Activated T-helper 1 cell treated with anti-CD3 and anti-CD28 coated beads, Interleukin-2, amount 50 U/mL, for 16 hours (primary cell): ENCODE measurements at regions not wholly inside any gene's neighbourhood (a gene's known extent, or its start where the extent isn't known, plus 50 kb on each side); places are given as distances from the start of the nearest gene placed in this dataset.

Source experiments
- DNase-seq, 2 donors: peaks; one replicate each; pipeline ENCODE4 v3.0.0-alpha.2; 2020; ENCODE audit warnings: low read depth in 1 of 2, low spot score in 1 of 2

DNA sequence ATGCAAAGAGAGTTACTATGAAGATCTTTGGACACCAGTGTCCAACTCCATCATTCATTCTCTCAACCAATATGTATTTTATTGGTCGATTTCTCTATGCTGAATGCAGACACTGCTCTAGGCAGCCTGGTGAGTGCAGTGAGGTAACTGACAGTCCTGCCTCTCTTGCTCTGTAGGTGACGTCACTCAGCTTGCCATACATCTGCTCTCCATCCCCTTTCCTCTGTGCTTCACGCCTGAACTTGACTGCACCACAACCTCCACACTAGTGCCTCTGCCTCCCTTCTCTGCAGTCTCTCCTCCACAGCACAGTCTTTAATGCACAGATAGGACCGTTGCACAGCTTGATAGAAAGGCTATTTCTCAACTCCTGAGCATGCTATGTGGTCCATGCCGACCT lies 344.9 kb upstream of the NOCT start:
- DNase-seq, result no peak

DNA sequence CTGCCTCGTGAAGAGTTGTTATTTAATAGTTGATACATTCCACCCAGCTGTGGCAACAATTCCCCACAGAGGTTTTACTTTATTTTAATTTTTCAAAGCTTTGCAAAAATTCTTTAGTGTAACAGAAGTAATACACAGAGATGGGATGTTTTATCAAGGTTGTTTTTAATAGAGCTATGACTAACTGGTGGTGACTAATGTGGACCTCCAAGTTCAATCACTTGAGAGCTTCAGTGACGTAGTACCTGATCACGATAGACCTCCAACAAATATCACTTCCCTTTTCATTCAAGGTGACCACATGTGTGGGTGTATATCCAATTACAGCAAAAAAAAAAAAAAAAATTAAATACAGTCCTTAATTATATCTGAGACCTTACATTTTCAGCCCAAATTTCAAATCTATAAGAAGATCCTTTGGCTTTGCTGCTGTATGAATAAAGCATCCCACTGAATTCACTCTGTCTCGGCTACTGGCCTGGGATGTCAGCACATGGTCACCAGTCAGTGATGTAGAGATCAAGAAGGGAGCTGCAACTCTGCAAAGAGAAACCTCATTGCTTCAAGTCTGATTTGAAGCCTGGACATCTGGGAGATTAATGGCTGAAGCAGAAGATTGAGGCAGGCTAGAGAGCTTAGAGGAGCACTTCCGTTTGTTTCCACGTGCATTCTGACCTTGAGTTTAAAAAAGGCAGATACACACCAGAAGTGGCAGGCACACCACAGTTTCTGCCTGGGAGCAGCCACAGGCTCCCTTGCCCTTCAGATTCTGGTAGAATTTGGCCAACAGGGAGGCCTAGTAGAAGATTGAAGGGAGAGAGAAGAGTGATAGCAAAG lies 345.9 kb upstream of the NOCT start:
- no peak for DNase-seq

DNA sequence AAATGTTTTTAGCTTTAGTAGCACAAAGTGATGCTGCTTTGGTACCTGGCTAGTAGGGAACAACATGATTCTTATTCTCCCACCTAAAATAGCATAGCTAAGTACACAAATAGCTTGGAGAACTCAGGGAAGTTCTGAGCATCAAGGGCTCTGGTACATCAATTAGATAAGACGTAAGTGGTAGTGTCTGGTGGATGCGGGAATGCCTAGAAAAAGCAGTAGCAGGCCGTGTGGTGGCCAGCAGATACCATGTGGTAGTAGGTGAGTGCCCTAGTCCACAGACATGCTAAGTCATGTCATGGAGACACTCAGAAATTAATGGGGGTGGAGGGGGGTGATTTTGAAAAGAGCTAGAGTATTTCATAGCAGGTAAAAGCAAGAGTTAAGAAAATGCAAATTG lies 347.3 kb upstream of the NOCT start:
- DNase-seq, result no peak

DNA sequence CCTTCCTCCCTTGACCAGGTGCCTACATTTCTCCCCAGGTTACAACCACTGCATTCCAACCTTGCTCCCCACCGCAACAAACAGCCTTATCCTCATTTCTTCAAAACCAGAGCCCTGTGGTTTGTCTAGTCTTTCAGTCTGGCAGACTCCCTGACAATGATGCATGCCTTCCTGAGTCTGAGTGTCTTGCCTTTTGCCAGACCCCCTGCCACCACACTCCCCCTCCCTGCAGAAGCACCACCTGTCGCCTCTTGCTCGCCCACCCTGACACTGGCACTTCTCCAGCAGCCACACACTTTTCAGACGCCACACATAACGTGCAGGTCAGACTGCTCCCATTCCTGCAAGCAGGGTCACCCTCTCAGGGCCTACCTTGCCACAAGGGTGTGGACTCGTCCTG lies 349.2 kb upstream of the NOCT start:
- DNase-seq, result no peak

DNA sequence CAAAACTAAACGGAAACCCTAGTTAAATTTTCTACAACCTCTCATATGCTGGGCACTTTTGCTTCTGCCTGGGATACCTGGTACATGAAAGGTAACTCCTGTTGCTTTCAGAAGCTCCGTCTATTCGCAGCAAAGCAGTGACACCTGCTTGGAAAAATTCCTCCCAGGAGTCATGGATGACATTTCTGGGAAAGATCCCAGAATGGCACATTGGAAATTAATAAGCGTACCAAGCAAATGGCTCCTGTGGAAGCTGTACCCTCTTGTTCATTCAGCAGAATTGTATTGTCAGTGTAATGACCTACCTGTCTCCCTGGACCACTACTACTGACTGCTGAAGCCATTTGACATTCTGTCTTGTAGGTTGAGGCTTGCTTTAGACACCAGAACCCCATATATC lies 349.7 kb upstream of the NOCT start:
- no peak for DNase-seq

DNA sequence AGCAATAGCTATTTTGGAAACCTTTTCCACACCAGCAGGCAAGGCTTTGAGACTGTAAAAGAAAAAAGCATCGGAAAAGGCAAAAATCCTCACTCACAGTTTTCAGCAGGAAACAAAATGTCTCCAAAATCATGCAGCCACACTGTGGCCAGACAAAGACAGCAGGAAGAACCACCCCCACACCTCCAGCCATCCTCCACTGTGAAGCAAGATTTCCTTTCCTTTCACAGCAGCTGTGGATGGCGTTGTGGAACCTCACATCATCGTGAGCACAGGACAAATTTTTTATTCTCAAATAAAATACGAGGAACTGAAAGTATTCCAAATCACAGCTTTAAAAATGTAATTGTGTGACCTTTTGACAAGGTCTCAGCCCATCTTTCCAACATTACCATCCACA lies 351.7 kb upstream of the NOCT start:
- no peak for DNase-seq

DNA sequence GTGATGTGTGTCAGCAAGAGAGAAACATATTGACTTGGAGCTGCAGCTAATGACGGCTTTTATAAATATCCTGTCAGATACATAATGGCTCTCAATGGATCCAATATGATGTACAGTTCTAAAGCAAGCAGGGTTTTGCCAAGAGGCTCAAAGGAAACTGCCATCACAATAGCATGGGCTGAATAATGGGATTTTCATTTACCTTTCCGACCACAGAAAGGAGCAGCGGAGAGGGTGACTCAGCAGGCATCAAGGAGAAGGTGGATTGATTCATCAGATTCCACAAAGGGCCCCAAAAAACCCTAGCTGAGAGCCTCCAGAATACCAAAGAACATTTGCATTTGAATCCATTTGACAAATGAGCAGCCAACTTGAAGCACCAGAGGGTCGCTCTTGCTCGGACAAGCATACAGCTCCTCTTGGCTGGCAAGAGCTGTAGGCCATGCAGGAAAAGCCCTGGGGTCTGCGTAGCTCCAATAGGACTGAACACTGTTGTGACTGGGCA lies 355.7 kb upstream of the NOCT start:
- no peak for DNase-seq

DNA sequence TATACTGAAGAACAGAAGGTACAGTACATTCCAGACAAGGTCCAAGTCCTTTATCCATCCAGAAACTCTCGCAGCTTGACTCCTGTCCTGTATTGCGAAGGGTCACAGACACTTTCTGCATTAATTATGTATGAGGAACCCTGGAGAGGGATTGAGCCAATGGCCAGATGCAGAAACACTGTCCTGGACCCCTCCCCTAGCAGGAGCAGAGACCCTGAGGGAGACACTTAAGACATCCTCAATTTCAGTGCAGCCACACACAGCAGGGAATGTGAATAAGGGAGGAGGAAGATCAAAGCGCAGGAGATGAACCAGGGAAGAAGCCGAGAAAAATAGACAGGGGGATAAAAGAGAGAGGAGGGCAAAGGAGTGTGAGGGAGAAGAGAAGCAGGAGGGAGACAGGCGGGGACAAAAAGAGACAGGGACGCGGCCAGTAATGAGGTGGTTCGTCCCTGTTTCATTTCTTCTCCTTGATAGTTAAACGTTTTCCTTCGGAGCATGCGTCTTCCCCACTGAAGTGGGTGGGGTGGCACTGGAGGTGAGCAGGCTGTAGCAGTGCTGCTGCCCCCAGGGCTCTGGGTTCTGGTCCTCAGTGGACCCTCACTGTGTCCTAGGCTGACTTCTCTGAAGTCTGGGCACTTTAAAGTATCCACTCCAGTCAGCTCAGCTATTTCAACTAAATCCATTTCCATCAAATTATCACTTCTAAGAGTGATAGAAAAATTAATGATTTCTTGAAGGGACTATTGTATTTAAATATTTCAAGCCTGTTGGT lies 356.4 kb upstream of the NOCT start:
- no peak for DNase-seq

DNA sequence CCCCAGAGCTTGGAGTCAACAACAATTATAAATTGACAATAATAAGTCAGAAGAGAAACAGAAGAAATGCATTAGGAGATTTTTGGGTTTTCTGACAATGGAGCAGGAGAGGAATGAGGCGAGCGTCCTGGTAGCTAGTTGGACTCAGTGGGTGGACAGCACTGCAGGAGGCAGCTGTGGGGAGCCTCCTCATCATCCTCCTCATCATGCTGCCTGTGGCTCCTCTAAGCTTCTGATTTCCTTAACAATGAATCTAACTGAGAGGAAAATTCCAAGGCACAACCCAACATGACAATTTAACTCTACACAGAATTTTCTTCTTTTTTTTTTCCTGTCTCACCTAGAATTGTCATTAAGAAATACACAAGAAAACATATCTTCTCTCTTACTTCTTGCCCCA lies 357.1 kb upstream of the NOCT start:
- DNase-seq, result no peak

DNA sequence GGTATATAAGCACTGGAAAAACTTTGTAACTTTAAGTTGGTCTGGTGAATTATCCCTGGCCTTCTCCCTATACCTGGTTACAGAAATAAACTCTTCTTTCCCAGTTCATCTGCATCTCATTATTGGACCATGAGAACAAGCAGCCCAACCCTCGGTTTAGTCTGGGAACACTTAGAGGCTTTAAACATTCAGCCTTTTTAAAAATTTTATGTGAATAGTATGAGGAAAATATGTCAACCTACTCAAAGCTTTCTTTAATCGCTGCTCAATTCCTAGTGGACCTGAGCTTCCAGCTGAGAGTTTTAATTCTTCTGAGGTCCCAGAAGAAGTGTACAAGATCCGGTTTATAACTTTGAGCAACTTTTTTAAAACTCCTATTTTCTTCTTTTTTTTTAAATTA lies 358.6 kb upstream of the NOCT start:
- DNase-seq, result no peak

DNA sequence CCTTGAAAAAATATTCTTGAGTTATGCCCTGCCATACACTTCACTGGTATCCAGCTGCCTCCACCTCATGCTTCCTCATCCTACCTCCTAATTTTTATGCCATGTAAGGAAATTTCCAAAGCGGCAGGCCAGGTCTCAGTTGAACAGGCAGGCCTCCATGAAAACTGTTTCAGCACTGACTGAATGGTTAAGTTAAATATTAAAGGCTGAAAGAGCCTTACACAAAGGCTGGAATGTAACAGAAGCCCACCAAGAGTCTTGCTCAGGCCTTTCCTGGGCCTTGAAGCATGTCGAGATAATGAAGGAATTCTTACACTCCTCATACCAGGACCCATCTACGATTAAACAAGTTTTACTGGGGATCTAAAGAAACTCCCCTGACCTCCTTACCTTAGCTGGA lies 359.6 kb upstream of the NOCT start:
- DNase-seq, result no peak

DNA sequence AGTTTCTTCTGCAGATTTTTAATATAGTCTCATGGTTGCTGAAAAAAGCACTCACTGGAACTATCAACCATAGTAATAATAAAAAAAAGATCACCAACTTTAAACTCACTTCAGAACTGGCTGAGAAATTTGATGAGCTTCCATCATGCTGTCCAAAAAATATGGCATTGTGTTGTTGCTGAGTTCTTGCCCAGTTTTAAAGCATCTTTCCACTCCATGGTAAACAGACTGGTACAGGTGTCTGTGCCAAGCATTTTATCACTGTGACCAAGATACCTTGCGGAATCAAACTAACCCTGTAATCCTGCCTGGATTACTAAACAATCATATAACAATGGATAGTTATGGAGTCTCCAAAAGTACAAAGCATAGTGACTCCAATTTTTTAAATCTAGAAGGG lies 360.3 kb upstream of the NOCT start:
- no peak for DNase-seq

DNA sequence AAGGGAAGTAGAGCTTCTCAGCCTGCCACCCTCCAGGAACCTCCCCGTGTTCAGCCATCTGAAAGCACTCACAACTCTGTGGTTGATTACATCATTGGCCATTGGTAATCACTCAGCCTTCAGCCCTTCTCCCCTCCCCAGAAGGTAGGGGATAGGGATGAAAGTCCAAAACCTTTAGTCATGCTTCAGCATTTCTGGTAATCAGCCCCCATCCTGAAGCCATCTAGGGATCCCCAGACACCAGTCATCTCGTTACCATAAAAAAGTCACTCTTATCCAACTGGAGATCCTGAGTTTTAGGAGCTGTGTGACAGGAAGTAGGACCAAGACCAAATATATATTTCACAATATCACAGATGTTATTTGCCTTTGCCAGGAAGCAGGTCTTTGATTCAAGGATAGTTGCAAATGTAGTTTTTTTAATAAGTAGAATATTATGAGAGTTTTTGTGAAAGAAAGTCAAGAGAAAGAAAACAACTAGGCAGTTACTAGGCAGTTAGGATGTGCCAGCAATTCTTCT lies 364.6 kb upstream of the NOCT start:
- no peak for DNase-seq

DNA sequence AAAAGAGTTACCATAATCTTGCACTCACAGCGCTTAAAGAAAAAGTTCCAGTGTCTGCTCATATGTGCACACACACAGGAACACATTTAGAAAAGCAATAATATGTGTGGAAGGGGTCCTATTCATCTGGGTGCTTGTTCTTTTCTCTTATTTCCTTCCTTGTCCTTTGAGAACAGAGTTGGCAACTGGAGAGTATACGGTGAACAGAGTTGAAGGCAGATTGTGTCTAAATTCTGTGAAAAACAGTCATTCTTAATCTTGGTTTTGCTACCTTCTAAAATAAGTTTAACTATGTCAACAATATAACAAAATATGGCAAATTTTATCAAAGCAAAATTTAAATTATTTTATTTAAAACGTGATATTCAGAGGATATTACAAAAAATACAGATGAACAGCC lies 365.1 kb upstream of the NOCT start:
- no peak for DNase-seq

DNA sequence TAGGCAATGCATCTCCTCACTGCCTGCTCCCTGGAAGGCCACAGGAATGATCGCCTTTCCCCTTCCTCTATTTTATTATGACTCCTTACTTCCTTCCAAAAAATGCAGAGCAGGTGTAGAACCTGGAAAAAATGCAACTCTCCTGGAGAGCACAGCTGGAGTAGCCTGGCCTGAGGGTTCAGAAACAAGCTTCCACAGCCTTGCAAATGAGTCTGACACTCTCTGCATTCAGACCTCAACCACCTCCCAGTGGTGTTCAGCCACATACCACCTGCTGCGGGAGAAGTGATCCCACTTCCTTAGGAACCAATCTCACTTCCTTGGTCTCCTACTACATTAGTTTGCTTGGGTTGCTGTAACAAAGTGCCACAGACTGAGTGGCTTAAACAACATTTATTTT lies 368.1 kb upstream of the NOCT start:
- no peak for DNase-seq

DNA sequence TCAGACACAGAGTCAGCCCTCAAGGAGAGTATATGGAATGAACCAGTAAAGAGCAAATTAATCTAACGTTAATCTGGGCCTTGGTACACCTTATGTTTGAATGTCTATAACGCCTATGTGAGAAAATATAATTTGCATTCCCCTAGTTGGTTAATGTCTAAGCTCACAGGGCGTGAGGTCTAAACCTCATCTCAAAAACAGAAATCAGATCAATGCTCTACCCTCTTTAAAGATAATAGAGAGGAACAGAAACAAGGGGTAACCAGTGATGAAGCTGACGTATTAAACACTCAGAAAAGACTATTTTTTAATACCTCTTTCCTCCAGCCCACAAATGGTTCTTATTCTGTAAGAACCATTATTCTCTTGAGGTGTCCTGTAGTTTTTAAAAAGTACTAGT lies 369.2 kb upstream of the NOCT start:
- DNase-seq, result no peak

DNA sequence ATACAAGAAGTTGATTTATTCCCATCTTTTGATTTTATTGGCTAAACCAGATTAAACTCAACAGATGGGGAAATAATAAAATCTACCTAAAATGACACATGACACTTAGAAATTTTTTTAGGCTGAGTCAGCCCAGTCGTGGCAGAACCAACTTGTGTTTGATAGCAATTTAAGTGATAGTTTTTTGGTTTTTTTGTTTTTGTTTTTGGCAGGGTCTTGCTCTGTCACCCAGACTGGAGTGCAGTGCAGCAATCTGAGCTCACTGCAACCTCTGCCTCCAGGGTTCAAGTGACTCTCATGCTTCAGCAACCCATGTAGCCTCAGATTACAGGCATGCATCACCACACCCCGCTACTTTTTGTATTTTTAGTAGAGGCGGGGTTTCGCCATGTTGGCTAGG lies 370.3 kb upstream of the NOCT start:
- DNase-seq, result no peak

DNA sequence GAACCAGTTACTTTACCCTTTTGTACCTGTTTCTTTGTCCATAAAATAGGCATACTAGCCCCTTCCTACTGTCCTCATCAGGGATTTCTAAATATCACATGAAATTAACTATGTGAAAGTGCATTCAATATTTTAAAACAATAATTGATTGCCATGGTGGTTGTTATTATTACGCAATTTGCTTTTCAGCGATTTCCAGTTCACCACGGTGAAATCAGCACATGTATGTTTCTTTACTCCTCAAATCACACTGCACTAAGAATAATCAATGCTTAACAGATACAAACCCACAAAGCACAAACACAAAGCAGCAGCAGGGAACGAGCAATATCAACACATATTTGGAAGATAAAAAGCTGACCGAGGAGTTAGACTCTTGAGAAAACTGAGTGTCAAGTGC lies 371.3 kb upstream of the NOCT start:
- no peak for DNase-seq

DNA sequence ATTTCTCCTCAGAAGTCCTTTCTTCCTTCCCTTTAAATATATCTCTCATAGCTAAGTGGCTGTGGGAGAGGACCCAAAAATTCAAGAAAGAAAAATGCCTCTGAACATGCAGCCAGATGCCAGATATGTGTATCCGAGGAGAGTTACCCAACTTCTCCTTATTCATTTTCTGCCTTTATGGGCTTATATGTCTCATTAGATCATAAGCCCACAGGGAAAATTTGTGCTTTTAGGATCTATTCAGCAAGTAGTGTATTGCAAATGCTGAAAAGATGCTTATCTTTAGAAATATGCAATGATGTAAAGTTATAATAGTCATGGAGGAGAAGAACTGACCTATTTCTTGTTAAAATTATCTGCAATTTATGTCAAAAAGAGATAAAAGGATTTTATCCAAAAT lies 371.8 kb upstream of the NOCT start:
- no peak for DNase-seq

DNA sequence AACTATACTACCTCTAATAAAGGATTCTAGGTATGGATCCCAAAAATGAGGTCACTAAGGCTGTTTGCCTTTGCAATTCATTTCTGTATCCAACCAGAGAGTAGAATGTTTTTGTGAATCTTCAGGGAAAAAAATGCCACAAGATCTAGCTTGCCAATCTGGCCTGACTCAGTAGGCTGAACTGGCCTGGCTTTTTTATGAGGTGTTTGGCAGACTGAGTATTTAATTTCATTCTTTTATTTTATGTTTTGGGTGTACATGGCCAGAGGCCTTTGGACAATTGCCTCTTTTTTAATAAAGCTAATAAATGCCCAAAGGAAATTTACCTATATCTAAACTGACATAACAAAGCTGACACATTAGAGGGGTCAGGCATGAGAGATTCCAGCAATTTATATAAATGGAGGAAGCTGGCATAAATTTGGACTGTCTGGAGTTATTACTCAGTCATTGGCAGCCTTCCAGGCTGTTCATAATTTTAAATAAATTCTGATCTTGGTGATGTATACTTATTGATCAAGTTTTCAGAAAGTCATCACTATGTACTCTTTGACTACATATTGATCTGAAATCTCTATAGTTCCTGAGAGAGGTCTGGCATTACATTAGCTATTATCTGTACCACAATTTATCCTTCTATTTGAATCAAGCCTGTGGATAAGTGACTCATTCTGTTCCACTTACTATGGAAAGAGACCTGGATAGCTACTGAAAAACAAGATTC lies 376.4 kb upstream of the NOCT start:
- no peak for DNase-seq

DNA sequence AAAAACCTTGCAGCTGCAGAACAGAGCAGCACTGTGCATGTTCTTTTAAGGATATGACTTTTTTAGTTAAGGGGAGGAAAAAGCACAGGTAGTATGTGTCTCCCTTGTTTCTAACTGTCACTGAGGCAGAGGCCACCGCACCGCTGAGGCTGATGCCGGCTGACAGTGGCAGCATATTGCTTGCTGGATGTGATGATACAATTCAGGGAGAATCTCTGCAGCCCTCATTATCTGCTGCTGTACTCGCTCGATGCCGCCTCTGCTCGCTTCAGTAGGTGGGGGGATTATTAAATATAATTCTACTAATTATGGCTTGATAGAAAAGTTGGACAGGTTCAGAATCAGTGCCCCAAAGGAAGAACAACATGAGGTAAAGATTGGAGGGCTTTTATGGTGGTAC lies 378.8 kb upstream of the NOCT start:
- no peak for DNase-seq

DNA sequence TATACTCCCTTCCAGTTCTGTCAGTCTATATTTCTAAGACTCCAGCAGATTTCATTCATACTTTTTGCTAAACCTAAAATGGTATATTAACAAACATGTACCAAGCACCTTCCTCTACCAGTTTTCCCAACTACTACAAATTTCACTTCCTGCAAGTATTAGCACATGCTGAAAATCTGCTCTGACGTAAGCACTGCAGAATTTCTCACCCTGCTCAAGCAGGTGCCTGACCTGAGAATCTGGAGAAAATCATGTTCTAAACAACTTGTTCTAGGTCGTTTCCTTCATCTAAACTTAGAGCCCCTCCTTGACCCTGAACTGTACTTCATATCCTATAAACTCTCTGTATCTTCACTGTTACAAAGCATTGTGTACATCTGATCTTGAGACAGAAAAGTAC lies 380.7 kb upstream of the NOCT start:
- no peak for DNase-seq
